ENCODE measurements at regions not wholly inside any gene's neighbourhood (a gene's known extent, or its start where the extent isn't known, plus 50 kb on each side); places are given as distances from the start of the nearest gene placed in this dataset.
A peak's percentile ranks its signal among the peaks of the same experiment; 100 is the strongest.

DNA sequence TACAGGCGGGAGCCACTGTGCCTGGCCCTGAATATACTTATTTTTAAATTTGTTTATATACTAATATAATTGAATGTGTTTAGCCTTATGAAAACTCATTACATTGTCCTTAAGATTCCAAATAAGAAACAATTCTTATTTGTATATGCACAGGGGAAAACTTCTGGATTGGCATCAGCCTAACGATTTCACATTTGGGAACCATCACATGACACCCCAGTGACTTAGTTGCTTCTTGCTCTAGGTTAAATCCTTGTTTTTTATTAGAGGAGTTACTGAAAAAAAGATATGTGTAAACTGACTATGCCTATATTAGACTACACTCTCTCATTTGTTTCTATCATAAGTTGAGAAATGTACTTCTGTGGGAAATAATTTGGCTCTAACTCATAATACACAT lies 520.2 kb downstream of the SPRY1 start:
- Histone ChIP-seq H3K4me1 (no peaks in the 10 kb centered on the region), H3K36me3 (no peaks in the 10 kb centered on the region), H3K27me3 (no peaks in the 10 kb centered on the region), H3K4me3 (no peak overlapping the region), H3K9me3 (no peaks in the 10 kb centered on the region), H3K27ac (no peak overlapping the region)
- TF ChIP-seq, protein P1, sequence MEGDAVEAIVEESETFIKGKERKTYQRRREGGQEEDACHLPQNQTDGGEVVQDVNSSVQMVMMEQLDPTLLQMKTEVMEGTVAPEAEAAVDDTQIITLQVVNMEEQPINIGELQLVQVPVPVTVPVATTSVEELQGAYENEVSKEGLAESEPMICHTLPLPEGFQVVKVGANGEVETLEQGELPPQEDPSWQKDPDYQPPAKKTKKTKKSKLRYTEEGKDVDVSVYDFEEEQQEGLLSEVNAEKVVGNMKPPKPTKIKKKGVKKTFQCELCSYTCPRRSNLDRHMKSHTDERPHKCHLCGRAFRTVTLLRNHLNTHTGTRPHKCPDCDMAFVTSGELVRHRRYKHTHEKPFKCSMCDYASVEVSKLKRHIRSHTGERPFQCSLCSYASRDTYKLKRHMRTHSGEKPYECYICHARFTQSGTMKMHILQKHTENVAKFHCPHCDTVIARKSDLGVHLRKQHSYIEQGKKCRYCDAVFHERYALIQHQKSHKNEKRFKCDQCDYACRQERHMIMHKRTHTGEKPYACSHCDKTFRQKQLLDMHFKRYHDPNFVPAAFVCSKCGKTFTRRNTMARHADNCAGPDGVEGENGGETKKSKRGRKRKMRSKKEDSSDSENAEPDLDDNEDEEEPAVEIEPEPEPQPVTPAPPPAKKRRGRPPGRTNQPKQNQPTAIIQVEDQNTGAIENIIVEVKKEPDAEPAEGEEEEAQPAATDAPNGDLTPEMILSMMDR (IDR thresholded peaks at IDR 0.05) = no peak
- TF ChIP-seq EP300 (IDR thresholded peaks at IDR 0.05) = no peak
- no peak for TF ChIP-seq POLR2A (IDR thresholded peaks at IDR 0.05)
- no peak for TF ChIP-seq POLR2AphosphoS5 (IDR thresholded peaks at IDR 0.05)
- no peak for DNase-seq (ENCODE audit: low spot score in 2 of 2)
- 81% methylated on average over 2 of the region's 2 CpGs for WGBS

DNA sequence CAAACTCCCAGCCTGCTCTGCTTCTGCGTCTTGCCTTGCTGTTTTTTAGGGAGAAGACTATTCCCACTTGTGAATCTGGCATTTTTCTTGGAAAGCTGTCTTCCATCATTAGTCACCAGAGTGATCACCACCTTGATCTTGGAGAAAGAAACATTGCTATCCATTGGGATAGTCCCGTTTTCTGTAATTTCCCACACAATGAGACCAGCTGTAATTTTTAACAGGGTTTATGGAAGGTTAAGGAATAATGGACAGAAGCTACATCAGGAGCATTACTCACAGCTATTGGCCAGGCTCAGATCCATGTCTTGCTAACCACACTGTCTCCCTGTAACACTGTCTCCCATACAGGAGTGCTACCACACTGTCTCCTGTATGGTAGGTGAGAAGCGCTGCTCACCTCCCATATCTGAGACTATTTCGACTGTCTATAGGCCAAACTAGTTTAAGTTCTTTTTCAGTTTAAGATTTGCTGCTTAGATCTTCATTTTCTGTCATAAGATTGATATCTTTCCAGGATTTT lies 523.0 kb downstream of the SPRY1 start:
- WGBS = 88% methylated on average over 4 of the region's 4 CpGs
- H3K4me1 ChIP-seq = peaks cover 2% of the 10 kb centered on the region
- no peak overlapping the region for H3K4me3 ChIP-seq
- H3K27me3 ChIP-seq = no peaks in the 10 kb centered on the region
- H3K36me3 ChIP-seq = no peaks in the 10 kb centered on the region
- TF ChIP-seq POLR2AphosphoS5 (IDR thresholded peaks at IDR 0.05) = no peak
- TF ChIP-seq EP300 (IDR thresholded peaks at IDR 0.05) = no peak
- TF ChIP-seq POLR2A (IDR thresholded peaks at IDR 0.05) = no peak
- TF ChIP-seq, protein P1 (IDR thresholded peaks at IDR 0.05) = no peak
- DNase-seq (ENCODE audit: low spot score in 2 of 2) = no peak
- H3K9me3 ChIP-seq = no peaks in the 10 kb centered on the region
- no peak overlapping the region for H3K27ac ChIP-seq

DNA sequence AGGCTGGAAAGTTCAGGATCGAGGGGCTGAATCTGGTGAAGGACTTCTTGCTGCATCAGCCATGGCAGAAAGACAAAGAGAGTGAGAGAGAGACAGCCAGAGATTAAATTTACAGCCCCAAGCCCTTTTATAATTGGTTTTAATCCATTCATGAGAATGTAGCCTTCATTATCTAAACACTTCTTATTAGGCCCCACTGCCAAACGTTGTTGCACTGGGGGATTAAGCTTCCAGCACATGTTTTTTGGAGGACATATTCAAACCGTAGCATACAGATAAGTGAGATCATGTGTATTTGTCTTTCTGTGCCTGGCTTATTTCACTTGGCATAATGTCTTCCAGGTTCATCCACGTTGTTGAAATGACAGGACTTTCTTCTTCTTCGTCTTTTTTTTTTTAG lies 524.7 kb downstream of the SPRY1 start:
- H3K27ac ChIP-seq = no peak overlapping the region
- no peak overlapping the region for H3K4me3 ChIP-seq
- peaks cover 2% of the 10 kb centered on the region for H3K4me1 ChIP-seq
- no peaks in the 10 kb centered on the region for H3K27me3 ChIP-seq
- no peak for TF ChIP-seq POLR2A (IDR thresholded peaks at IDR 0.05)
- TF ChIP-seq POLR2AphosphoS5 (IDR thresholded peaks at IDR 0.05) = no peak
- TF ChIP-seq, protein P1 (IDR thresholded peaks at IDR 0.05) = no peak
- TF ChIP-seq EP300 (IDR thresholded peaks at IDR 0.05) = no peak
- no peaks in the 10 kb centered on the region for H3K9me3 ChIP-seq
- H3K36me3 ChIP-seq = no peaks in the 10 kb centered on the region
- no peak for DNase-seq (ENCODE audit: low spot score in 2 of 2)
- WGBS = 58% methylated on average over 5 of the region's 5 CpGs

DNA sequence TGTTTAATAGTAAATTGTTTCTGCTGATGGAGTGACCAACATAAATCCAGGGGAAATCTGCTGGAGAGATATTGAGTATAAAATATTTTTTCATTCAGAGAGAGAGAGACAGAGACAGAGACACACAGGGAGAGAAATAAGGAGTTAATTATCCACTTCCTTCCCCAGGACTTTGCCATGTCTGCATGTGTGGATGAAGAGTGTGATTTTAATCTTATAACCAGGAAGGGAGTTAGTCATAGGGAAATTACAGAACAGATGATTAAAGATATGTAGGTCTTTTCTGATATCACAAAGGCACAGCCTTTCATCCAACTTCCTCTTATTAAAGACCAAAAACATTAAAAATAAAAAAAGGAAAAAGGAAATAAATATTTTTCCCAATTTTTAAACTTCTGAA lies 526.3 kb downstream of the SPRY1 start:
- TF ChIP-seq EP300 (IDR thresholded peaks at IDR 0.05) (no peak), POLR2A (IDR thresholded peaks at IDR 0.05) (no peak), POLR2AphosphoS5 (IDR thresholded peaks at IDR 0.05) (no peak)
- TF ChIP-seq, protein P1 (IDR thresholded peaks at IDR 0.05) = no peak
- H3K36me3 ChIP-seq = no peaks in the 10 kb centered on the region
- H3K4me1 ChIP-seq = peaks cover 2% of the 10 kb centered on the region
- no peak overlapping the region for H3K27ac ChIP-seq
- DNase-seq (ENCODE audit: low spot score in 2 of 2) = no peak
- H3K27me3 ChIP-seq = no peaks in the 10 kb centered on the region
- no peaks in the 10 kb centered on the region for H3K9me3 ChIP-seq
- no peak overlapping the region for H3K4me3 ChIP-seq

DNA sequence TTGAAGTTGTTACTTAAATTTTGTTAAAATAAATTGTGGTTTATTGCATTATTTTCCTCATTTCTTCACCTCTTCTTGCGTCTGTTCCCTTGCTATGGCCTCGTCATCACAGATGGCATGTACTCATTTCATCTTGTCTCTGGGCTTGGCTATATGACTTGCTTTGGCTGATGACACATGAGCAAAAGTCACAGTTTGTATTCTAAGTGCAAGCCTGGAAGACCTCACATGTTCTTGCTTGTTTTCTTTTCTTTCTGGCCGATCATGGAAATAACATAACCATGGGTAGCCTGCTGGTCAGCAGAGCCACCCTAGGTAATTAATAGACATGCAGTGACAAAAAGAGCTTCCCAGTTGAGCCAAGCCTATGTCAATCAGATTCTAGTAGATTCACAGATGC lies 527.9 kb downstream of the SPRY1 start:
- Histone ChIP-seq H3K9me3 (no peaks in the 10 kb centered on the region), H3K4me1 (peaks cover 2% of the 10 kb centered on the region), H3K36me3 (no peaks in the 10 kb centered on the region), H3K27me3 (no peaks in the 10 kb centered on the region), H3K27ac (no peak overlapping the region), H3K4me3 (no peak overlapping the region)
- 75% methylated on average over 3 of the region's 3 CpGs for WGBS
- TF ChIP-seq, protein P1 (IDR thresholded peaks at IDR 0.05) = no peak
- no peak for TF ChIP-seq POLR2A (IDR thresholded peaks at IDR 0.05)
- TF ChIP-seq POLR2AphosphoS5 (IDR thresholded peaks at IDR 0.05) = peak in 1 of 3 donors; percentile 9
- TF ChIP-seq EP300 (IDR thresholded peaks at IDR 0.05) = no peak
- DNase-seq (ENCODE audit: low spot score in 2 of 2) = no peak

Measured in suprapubic skin (tissue), 4 donors.